HG03469 (cell line): ENCODE measurements at regions not wholly inside any gene's neighbourhood (a gene's known extent, or its start where the extent isn't known, plus 50 kb on each side); places are given as distances from the start of the nearest gene placed in this dataset.

Experiments
- ATAC-seq: cut with Tn5 transposase; IDR thresholded peaks from one replicate; pipeline ENCODE4 v1.9.1; 2021; ENCODE audit warnings: mild to moderate bottlenecking, moderate library complexity, moderate number of reproducible peaks; ENCODE audit not compliant: unreplicated experiment

DNA sequence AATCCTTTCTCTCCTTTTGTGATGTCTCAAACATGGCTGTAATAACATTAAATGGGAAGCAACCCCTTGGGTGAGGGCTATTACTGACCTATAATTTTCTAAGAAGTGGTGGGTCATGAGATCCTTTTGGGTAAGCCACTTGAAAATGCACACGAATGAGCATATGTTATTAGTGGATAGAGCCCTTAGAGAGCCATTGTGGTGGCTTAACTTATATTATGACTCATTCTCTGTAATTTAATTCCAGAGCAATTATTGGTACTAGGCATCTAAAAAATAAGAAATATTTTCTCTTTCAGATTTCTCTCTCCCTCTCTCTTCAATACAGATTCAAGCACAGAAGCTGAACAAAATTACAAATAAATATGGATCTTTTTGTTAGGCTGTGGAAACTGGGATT is 1177.4 kb upstream of the PHF14 start:
- ATAC-seq: no peak

DNA sequence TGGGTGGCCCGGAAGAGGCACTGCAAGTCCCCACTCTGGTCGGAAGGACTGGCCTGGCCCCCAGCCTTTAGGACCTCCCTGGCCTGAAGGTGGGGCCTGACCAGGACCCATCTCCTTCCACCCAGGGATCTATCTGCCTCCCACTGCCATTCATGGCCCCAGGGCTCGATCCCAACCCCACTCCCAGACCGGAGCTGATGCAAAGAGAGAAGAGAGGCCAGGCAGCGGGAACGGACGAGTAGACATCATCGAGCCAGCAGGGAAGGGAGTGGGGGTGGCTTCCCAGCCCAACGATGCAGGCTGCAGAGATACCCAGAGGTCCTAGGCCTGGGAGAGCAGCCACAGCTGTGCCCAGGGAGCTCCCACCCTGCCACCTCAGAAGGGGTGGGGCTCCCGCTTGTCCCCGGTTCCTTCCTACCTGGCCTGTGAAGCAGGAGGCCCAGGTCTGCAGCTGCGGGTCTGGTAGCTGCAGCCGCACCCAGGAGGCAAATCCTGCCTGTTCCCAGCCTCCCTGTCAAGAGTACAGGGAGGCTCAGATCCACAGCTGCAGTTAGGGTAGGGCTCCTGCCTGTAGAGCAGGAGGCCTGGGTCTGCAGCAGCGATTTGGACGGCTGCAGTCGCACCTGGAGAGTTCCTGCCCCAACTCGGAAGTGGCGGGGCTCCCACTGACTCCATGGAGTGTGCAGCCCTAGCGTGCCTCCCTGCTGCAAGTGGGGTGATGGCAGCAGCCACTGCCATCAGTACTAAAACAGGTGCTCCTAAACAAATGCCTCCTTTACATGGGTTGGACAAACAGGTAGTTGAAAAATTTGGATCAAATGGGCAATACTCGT is 1151.0 kb upstream of the PHF14 start:
- ATAC-seq: no peak

DNA sequence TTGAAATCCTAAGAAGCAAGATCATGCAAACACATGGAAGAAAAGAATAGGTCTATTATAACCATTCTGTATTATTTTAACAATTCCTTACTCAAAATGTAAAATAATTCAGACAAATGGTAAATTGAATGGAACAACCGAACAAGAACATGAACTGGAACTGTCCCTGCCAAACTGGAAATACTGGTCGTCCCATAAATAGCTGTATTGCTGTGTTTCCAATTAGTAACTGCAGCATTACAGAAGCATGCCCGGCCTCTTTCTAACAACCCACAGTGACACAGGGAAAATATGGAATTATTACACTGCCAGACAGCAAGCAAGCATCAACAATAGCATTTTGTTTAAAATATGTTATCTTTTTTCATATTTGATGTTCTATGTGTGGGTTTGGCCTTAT is 1138.5 kb upstream of the PHF14 start:
- no peak for ATAC-seq

DNA sequence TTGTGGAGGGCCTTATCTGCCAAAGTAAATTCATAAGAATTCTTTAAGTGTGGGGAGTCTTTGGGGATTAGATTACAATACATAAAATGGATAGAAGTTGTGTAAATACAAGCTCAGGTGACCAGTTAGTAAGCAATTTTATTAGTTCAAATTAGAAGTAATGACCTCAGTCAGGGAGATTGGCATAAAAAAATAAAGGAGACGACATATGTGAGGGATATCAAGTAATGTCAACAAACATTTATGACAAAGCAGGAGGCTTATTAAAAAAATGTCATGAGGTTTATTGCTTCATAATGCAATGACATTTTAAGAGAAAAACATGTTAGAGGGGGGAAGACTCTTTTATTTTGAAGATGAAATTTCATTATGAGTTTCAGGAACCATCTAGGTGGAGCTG is 1137.0 kb upstream of the PHF14 start:
- no peak for ATAC-seq

DNA sequence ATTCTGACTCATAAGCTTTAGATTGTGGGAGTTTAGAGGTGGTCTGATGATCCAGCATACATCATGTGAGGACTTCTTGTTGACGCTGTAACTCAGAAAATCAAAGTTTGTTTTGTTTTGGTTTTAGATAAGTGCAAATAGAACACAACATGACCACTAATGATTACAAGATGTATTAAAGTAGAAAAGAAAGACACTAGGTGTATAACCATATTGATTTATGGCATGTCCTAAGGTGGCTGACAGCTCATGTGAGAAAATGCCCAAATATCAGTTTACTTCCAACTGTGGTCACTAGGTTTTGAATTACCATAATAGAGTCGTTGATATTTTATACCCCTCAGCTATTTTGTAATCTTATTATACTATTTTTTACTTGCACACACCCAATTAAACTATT is 1131.4 kb upstream of the PHF14 start:
- ATAC-seq: no peak

DNA sequence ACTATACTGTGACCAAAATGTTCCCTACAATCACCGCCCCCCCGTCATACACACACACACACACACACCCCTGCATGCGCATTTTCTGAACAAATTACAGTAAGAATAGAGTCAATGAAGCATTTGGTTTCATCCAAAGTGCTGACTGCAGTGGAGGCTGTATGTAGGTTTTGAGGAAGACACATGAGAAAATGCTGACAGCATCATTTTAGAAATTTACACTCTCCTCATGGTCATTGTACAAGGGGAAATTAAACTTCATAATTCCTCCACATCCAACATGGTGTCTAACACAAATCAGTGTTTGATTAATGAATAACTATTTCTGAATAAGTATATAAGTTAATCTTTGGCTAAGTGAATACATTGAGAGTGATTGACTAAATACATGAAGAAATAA is 1126.8 kb upstream of the PHF14 start:
- ATAC-seq: no peak

DNA sequence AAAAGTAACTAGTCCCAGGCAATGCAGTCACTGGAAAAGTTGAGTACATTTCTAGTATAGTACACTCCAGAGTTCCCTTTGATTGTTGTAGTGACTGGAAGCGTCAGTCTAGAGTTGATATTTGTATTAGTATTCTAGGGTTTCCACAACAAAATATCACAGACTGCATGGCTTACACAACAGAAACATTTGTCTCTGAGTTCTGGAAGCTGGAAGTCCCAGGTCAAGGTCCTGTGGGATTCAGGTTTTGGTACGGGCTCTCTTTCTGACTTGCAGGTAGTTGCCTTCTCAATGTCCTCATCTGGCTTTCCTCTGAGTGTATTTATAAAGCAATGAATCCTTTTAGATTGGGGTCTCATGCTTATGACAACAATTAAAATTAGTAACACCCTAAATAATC is 1119.1 kb upstream of the PHF14 start:
- ATAC-seq: no peak

DNA sequence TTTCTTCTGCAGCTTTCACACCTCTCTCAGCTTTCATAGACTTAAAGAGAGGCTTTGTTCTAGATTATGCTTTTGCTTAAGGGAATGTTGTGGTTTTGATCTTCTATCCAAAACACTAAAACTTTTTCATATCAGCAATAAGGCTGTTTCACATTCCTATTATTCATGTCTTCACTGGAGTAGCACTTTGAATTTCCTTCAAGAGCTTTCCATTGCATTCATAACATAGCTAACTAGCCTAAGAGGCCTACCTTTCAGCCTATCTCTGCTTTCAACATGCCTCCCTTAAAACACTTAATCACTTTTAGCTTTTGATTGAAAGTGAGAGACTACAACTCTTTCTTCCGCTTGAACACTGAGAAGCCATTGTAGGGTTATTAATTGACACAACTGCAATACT is 1117.0 kb upstream of the PHF14 start:
- no peak for ATAC-seq

DNA sequence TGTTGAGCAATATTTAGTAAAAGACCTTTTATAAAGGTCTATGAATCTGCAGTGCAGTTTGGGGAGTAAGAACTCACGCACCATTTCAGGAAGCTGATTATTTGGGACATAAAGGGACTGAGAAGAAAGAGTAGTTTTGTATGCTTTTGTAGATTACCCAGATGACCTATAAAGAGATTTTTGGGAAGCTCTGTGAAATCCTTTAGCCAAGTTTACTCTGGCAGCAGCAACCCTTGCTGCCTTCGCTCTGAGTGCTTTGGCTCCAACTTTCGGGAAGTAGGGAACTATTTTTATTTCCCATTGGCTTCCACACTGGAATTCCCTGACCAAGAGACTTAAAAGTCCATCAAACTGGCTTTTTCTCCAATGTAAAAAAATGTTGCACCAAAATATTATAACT is 1110.1 kb upstream of the PHF14 start:
- no peak for ATAC-seq

DNA sequence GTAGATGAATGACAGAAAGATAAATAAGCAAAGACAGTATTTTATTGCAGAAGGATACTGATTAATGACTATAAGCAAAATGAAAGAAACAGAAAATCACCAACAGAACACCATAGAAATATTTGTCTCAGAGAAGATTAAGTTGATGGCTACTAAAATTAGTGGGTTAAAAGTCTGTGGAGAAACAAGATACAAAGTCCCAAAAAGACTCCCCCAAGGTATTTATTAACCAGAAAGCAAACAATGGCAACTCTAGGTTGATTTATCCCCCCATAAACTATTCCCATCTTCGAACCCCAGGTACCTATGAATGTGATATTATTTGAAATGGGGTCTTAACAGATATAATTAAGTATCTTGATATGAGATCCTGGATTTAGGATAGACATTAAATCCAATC is 1104.5 kb upstream of the PHF14 start:
- ATAC-seq: no peak

DNA sequence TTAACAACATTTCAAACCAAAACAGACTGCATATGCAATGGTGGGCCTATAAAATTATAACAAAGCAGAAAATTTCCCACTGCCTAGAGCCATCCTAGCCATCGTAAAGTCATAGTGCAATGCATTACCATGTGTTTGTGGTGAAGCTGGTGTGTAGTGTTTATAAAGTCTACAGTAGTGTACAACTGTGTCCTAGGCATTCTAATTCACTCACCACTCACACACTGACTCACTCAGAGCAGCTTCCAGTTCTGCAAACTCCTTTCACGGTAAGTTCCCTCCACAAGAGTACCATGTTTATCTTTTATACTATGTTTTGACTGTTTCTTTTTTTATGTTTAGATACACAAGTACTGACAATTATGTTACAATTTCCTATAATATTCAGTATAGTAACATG is 1104.1 kb upstream of the PHF14 start:
- ATAC-seq: no peak

DNA sequence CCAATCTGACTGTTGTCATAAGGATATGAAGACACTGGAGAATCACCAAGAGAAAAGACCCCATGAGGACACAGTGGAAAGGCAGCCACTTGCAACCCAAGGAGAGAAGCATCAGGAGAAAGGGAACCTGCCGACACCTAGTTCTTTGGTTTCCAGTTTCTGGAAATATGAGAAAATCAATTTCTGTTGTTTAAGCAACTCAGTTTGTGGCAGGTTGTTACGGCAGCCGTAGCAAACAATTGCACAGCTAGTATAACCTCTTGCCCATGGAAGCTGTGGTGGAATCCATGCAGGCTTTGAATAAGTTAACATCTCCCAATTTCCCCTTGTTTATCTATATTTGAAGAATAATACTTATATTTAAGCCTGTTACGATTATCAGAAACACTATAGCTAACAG is 1103.0 kb upstream of the PHF14 start:
- no peak for ATAC-seq

DNA sequence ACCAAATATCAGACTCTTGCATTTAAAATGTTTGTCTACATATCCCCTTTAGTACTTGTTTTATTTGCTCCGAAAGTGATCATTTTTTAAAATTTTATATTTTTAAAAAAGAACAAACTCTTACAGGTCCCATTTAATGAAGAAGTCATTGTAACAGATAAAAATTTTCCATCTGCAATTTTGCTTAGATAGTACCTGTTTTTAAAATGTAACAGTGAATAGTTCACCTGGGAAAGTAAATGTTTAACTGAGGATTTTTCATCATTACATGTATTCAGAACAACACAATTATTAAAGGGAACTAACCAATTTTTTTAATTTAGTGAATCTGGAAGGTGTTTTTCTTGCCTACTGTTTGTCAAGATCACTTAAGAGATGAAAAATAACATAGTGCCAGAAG is 1099.5 kb upstream of the PHF14 start:
- no peak for ATAC-seq

DNA sequence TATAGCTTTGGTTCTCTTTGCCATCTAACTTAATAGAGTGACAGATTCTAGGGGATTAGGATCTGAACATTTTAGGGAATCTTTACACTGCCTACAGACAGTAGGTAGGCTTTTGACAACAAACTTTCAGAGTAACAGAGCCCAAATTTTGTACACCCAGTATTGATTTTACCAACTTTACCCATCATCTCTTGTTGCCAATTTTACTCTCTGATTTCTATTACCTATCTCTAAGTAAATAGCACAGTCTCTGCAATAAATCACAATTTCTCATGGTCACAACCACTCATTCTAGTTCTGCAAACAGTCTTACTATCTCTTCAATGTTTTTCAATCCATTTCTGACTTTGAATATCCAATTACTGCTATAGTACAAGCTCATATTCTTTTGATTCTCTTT is 1097.6 kb upstream of the PHF14 start:
- ATAC-seq: no peak

DNA sequence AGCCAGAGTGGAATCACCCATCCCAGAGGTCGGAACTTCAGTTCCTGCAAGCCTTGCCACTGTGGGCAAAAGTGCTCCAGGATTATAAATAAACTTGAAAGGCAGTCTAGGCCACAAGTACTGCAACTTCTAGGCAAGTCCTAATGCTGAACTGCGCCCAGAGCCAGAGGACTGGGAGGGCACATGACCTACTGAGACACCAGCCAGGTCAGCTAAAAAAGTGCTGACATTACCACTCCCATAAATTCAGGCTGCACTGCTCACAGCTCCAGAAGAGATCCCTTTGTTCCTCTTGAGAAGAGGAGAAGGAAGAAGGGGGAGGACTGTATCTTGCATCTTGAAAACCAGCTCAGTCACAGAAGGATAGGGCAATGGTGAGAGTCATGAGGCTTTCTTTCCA is 1084.1 kb upstream of the PHF14 start:
- no peak for ATAC-seq

DNA sequence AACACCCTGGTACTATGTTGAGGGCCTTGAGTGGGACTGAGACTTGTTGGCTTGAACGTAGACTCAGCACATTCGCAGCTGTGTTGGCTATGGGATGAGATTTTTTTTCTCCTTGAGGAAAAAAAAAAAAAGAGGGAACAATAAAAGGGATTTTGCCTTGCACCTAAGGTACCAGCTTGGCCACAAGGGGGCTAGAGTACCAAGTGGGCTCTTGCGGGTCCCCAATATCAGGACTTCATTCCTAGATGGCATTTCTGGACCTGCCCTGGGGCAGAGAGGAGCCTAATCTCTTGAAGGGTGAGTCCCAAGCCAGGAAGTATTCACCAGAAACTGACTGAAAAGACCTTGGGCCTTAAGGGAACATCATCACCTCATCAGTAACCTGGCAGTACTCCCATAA is 1083.6 kb upstream of the PHF14 start:
- ATAC-seq: no peak

DNA sequence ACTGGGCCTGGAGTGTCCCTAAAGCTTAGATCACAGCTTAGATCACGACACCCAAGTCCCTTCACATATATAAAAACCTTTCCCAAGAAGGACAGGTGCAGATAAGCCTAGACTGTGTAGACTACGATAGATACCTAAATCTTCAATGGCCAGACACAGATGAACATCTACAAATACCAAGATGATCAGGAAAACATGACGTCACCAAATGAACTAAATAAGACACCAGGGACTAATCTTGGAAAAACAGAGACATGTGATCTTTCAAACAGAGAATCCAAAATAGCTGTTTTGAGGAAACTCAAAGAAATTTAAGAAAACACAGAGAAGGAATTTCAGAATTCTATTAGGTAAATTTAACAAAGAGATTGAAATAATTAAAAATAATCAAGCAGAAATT is 1082.6 kb upstream of the PHF14 start:
- no peak for ATAC-seq

DNA sequence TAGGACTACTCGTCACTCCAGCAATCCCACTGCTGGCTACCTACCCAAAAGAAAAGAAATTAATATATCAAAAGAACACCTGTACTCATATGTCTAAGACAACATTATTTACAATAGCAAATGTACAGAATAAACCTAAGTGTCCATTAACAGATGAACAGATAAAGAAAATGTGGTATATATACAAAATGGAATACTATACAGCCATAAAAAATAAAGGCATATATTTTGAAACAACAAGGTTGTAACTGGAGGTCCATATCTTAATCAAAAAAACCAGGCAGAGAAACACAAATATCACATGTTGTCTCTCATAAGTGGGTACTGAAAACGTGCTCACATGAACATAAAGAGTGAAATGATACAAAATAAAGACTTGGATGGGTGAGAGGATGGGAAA is 1073.3 kb upstream of the PHF14 start:
- ATAC-seq: no peak

DNA sequence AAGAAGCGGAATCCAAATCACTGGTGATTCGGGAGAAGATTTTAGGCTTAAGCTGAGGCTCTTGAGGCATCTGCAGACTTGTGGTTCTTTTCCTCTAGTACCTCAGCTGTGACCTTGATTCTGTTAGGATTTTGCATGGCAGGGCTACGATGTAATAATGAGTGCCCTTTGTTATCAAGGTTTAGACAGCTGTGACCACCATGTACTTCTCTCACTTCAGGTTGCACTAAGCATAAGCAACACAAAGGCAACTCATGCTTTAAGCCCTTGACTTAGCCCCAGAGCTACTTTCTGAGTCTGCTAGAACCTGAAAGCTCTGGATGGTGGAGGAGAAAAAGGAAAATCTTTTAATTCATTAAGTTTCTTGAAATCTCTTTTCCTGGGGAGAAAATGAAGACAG is 1052.3 kb upstream of the PHF14 start:
- no peak for ATAC-seq

DNA sequence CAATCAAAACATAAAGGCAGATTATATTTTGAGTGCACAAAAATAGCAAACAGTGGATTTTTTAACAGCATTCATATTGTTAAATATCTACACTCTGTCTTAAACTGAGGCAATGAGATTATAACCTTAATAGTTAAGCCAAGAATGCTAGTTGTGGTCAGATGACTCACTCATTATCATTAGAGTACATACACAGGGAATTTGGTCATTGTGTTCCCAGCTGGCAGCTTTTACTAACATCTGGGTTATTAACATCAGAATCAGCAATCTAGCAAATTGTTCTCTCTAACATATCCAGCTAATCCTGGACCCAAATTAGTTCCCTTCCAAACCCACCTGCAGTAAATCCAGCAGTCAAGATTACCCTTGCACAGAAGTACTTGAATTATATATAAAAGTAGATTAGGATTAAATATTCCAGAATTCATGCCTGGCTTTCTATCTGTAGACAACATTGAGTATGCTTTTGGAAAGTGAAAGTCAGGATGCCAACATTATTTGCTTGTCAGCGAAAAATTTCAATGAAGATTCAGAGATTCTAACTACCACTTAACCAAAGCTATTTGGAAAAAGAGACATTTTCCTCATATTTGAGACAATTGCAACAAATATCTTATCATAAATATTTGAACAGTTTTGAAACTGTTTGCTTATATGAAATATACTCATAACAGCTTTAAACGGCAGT is 1035.6 kb upstream of the PHF14 start:
- no peak for ATAC-seq

DNA sequence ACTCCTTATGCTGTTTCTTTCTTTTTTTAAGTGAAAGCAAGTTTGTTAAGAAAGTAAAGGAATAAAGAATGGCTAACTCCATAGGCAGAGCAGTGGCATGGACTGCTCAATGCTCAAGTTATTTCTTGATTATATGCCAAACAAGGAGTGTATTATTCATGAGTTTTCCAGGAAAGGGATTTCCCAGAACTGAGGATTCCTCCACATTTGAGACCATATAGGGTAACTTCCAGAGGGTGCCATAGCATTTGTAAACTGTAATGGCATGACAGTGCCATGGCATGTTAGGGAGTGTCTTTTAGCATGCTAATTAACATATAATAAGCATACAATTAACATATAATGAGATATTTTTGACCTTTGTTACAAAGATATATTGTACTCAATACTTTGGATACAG is 1034.5 kb upstream of the PHF14 start:
- no peak for ATAC-seq

DNA sequence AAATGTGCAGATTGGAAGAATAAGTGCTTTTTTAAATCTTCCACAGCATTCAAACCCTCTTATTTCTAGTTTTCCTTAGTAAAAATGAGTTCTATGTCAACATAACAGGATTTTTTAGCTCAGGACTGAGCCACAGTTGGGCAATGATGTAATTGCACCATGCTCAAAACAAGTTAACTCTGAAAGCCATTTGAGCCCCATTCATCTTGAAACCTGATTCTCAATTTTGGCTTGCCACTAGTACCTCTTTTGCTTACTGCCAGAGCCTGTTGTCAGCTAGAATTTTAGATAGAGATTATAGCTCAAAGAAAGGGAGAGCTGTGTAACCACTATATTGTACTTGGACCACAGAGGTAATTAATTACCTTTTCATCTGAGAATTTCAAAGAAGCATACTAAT is 1028.5 kb upstream of the PHF14 start:
- no peak for ATAC-seq

DNA sequence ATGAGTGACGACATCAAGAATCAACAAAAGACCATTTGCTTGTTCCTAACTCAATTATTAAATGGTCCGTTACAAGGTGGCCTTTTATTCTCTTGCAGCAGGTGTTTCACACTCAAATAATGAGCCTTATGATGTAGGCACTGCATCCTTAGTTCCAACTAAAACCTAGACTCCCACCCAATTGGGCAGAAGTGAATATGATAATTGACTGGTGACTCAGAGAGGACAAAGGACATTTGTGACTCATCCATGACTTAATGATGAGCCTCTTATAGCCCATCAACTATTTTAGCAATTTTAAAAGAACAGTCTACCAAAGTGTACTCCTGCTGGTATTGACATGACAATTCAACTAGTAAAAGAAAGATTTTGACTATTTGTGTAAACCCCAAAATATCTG is 1027.8 kb upstream of the PHF14 start:
- no peak for ATAC-seq
